ENCODE measurements at regions not wholly inside any gene's neighbourhood (a gene's known extent, or its start where the extent isn't known, plus 50 kb on each side); places are given as distances from the start of the nearest gene placed in this dataset.

DNA sequence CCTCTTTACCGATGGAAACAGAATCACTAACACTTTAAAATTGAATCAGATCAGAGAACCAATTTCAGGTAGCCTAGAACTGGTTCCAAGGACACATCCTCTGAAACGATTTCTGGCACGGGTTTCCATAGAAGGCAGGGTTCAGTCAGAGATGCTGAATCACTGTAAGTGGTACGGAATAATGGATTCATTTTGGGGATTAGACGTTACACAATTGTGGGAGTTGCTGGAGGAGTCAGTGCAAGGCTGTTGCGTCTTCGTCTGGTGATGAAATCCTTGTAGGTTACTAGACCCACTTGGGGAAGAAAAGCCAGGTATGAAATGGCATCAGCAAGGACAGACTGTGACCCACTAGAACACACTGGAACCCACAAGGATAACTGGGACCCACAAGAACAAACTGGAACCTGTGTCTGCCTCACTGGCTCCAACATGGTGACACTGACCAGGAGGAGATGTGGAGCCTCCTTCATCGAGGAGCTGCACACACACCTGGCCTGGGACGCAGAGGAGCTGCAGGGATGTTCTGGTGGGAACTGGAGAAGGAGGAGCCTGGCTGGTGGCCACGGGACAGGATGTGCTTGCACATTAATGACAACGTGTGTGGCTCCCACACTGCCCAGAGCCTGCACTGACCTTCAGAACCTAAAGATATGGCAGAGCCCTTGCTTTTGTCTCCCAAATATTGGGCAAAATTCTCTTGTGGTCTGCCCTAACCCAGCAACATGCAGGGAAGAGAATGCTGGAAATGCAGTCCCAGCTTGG is 105.1 kb downstream of the TRAPPC11 start:
- DNase-seq, result no peak

DNA sequence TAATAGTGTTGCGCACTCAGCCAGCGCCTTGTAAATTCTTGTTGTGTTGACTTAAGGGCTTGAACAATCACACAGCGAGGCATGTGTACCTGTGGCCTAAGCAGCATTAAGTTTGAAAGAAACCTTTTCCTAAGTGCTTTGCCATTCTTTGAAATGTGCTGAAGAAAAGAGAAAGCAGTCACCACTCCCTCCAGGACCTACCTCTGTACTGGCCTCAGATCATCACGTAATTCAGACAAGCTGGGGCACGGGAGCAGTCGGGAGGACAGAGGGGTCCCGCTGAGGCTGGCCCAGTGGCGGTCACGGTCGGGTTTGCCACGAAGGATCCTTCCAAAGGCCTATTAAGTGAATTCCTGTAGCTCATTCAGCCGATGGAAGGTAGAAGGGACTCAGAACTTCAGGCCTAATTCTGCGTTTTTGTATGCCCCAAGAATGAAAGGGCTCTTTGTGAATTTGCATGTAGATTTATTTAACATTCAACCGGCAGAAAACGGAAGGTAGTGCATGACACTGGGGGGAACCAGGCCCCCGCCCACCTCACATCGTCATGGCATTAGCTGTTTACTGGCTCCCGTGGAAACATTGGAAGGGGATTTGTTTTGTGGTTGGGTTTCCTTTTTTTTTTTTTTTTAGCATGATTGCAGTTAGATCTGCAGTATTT is 106.3 kb downstream of the TRAPPC11 start:
- no peak for DNase-seq

GRCh38 chr4:183766140-183766539 is 107.0 kb downstream of the TRAPPC11 start:
- no peak for DNase-seq

DNA sequence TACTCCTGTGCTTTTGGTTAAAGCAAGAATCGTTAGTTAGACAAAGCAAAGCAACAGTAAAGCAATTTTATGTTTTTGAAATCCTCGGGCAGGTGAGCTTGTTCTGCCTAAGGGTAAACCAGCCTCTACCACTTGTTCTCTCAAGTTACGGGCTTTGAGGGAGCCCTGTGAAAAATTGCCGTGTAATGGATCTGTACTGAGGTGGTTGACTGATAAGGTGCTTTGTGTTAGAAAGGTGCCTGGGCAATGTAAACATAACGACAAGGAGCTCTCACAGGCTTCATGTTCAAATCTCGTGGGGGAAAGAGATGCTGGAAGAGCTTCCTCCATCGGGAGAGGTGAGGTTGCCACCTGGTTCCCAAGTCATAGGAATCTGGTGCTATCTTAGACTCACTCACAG is 111.8 kb downstream of the TRAPPC11 start:
- DNase-seq, result no peak

- DNase-seq, result no peak
Observed at GRCh38 chr4:183772361-183772760, 113.3 kb downstream of the TRAPPC11 start.

- no peak for DNase-seq
Observed at GRCh38 chr4:183773790-183774189, 114.7 kb downstream of the TRAPPC11 start.

- no peak for DNase-seq
Observed at GRCh38 chr4:183783306-183783705, 121.8 kb upstream of the STOX2 start.

DNA sequence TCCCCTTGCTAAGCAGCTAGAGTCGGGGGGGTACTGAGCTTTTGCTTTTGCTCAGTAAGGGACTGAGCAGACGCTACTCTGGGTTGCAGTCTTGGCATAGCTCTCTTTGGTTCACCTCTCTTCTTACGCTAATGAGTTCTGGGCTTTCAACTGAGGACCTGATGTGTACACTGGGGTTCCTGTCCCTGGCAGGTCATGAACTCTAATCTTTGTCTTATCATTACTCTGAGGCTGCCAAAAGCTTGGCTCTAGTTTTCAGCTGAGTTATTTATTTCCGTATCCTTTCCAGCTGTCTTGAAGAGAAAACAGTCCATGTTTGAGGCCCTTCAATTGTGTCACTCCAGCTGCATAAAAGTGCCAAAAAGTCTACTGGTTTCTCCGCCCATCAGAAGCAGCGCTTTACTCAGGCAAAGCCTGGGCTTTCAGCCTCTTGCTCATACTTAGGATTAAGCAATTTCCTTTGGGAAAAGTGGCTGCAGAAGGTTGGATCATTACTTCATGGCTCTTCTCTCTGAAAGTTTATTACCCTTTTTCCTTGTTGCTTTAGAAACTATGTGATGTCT is 121.0 kb upstream of the STOX2 start:
- DNase-seq, result no peak

DNA sequence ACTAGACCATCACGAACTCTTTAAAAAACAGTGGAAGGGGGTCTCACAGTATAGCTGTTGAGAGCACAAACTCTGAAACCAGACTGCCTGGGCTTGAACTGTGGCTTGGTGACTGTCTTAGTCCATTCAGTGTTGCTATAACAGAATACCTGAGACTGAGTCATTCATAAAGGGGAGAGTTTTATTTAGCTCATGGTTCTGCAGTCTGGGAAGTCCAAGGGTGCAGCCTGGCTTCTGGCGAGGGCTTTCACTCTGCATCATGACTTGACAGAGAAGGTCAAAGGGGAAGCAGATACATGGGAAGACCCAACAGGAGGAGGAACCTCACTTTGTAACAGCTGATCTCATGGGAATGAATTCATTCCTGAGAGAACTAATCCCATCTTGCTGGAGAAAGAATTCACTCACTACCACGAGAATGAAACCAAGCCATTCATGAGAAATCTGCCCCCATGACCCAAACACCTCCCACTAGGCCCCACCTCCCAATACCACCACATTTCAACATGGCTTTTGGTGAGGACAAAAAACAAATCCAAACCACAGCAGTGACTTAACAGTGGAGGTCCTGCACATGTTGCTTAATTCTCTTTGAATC is 116.7 kb upstream of the STOX2 start:
- no peak for DNase-seq

- DNase-seq, result no peak
Observed at GRCh38 chr4:183789657-183790056, 115.5 kb upstream of the STOX2 start.

- no peak for DNase-seq
Observed at GRCh38 chr4:183790661-183791060, 114.4 kb upstream of the STOX2 start.

- DNase-seq, result no peak
Observed at GRCh38 chr4:183797011-183797444, 108.1 kb upstream of the STOX2 start.

DNA sequence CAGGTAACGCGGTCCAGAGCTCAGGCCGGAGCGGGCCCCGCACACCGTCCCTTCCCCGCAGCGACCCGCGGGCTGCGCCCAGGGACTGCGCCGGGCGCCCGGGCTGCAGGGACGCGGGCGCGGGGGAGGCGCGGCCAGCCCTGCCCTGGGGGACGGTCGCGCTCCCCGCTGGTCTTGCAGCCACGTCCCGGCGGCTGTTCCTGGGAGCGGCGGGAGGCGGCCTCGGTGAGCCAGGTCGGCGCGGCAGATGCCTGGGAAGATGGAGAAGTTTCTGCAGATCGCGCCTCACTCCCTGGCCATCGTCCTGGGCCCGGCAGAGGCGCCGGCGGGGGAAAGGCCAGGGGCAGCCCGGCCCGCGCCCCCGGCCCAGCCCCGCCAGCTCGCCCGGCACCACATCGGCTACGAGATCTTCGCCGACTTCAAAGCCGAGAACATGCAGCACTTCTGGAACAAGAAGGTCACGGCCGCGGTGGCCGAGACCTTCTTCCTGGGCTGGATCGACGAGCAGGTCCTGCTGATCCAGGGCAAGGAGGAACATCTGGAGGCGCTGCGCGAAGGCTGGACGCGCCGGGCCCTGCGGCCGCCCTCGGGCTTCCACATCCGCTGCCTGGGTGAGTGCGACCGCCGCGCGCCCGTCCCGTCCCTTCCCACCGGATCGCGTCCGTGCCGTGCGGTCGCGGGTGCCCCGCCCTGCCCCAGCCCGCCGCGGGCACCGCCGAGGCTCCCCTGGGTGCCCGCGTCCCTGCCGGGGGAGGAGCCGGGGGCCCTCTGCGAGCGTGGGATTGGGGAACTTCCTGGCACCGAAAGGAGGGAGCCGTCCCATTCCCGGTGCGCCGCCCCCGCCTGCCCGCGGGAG is 107.4 kb upstream of the STOX2 start:
- no peak for DNase-seq

DNA sequence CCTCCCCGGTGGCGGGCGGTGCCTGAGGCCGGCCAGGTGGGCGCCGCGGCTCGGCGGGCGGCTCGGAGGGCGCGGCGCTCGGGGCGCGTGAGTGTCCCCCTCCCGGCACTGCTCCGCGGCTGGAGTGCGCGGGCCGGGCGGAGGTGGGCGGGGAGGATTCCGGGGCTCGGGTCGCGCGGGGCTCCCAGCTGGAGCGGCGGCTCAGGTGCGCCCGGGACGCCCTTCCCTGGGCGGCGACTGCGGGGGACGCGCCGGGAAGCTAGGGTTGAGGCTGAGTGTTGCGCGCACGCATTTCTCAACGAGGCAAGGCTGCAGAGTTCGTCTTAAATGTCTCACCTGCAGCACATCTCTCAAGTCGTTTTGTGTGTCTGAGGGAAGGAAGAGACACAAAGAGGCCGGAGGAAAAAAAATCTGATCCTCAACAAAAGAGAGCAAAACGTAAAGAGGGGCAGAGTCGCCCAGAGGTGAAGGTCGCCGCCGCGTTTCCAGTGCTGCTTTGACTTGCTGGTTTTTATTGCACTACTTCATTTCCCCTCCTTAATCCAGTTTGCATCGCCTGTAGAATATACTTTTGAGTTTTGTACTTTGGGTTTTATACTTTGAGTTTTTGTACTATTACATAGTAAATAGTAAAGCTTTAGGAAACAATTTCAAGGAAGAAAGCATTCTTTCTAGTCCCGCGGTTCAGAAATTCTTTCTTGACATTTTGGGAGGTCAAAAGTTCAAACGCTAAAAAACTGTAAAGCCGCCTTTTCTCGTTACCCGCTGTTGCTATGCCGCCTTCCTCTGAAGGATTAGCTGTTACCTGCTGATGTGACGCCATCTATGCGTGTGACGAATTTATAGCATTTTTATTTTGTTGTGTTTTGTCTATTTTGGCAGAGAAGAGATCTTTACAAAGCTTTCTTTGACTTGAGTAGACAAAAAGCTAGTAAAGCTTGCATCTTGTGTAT is 106.5 kb upstream of the STOX2 start:
- no peak for DNase-seq

- no peak for DNase-seq
Observed at GRCh38 chr4:183801457-183802165, 103.5 kb upstream of the STOX2 start.

DNA sequence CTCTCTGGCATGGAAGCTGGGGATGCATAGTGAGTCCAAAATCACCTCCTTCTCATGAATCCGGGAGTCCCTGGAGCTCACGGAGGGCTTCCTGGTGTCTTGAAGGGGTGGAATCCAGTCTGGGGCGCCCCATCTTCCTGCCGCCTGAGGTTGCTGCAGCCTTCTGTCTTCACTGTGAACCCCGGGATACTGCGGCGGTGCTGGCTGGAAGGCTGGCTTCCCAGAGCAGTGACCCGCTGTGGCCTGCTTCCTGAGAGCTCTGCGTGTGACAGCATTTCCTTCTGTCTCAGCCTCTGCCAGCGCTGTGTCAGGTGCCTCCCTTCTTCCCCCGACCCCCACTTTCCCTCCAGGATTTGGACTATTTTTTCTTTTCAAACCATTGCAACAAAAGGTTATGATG is 98.8 kb upstream of the STOX2 start:
- no peak for DNase-seq

DNA sequence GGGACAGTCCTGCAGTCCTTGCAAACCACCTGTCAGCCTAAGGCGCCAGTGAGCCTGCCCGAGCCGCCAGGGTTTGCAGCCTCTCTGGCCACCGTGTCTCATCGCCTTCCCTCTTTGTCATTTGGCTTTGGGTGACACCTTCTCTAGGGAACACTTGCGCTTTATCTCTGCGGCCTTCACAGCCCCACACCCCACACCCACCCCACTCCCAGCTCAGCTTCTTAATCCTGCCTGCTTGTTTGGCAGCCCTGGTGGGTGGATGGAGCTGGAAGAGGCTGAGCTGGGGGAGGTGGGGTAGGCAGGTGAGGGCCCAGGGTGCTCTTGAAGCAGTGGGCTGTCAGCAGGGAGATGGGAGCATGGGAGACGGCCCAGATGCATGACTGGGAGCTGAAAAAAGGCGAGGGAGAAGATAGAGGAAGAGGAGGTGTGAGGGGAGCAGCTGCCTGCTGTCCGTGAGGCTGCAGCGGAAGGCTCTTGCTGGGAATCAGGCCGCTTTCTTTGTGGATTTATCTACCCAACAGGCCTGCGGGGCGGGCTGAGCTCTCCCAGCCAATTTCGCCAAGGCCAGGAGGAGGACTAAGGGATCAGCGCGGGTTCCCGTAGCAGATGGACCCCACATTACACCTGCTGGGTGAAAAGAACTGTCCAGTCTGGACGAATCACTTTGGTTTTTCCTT is 97.5 kb upstream of the STOX2 start:
- no peak for DNase-seq

DNA sequence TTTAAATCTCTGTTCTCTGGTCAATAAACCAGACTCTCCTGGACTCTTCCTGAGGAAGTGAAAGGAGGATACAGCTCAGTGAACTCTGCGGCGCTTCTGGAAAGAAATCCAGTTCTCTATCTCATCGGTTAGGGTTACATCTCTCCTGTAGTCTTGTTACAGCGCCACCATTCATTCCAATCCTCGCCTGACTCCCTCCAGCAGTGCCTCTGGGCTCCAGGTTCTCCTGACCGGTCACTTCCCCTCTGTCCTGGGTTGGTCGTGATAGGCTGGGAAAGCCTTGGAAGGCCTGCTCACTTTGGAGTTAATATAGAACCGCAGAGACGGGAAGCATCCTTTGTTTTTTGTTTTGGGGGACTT is 97.0 kb upstream of the STOX2 start:
- DNase-seq, result no peak

DNA sequence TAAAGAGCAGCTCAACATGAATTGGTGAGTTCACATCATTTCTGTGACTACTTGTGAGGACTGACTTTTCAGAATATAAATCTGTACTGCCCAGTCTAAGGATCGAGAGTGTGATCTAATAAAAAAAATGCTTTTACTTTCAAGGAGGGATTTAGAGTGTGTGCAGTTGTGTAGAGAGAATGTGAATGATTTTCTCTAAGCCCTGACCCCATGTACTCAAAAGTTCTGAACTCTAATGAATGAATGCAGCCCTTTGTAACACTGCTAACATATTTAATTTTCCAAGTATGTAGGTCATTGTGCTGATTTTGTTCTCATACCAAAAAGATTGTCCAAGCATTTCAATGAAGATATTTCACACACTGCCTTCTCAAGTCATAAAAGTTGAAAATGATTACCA is 92.5 kb upstream of the STOX2 start:
- DNase-seq, result no peak

DNA sequence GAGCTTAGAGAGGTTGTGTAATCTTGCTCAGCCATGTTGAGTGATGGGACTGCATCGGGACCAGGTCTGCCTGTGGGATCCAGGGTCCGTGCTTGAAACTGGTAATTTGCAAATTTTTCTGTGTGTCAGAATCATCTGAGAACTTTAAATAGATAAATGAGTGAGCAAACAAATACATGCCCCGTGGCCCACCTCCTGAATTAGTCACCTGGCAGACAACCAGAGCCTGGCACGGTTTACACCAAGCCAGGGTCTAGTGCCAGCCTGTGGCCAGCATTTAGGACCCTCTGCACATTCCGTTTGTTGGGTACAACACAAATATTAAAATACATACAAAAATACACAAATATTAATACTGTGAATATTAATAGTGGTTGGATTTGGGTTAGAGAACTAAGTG is 90.6 kb upstream of the STOX2 start:
- DNase-seq, result no peak

DNA sequence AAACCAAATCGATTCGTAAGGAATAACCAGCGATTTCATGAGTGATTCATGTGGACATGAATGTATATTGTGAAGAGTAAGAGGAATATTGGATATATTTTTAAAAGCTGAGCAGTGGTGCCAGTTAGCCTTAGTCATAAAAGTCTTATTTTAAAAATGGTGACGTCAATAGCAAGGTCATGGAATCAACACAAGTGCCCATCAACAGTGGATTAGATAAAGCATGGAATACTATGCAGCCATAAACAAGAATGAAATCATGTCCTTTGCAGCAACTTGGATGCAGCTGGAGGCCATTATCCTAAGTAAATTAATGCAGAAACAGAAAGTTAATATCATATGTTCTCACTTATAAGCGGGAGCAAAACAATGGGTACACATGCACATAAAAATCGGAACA is 89.0 kb upstream of the STOX2 start:
- DNase-seq, result no peak
